GM12878 (cell line): ENCODE measurements at regions not wholly inside any gene's neighbourhood (a gene's known extent, or its start where the extent isn't known, plus 50 kb on each side); places are given as distances from the start of the nearest gene placed in this dataset.
A peak's percentile ranks its signal among the peaks of the same experiment; 100 is the strongest.

Source experiments
- ATAC-seq: fragments of 200-7000 bp; cut with Tn5 transposase; 3 replicates; pipeline ENCODE4 v1.9.1; 2020; ENCODE audit warnings: mild to moderate bottlenecking, moderate library complexity
- BruUV-seq: library from RNA; stranded (reverse); fragments of 400-500 nt; replicated peaks from 2 replicates; lab custom pipeline; 2021; lab: Mats Ljungman, UMichigan
- CTCF ChIA-PET: fragments of 300-600 bp; sonication (Branson Sonifier 250); formaldehyde crosslinking; extraction: SDS; loops from one replicate; lab custom pipeline; 2021; ENCODE audit warnings: inconsistent platforms; lab: Yijun Ruan, JAX
- POLR2A ChIA-PET: fragments of 350-600 bp; formaldehyde crosslinking; extraction: SDS; loops from one replicate; lab custom pipeline; 2021; ENCODE audit warnings: inconsistent platforms; lab: Charles Lee
- RAD21 ChIA-PET: fragments of 300-600 bp; sonication (Branson Sonifier 250); formaldehyde crosslinking; loops from one replicate; lab custom pipeline; 2023; ENCODE audit warnings: antibody characterized with exemption; ENCODE audit not compliant: unreplicated experiment; lab: Charles Lee
- SMC1A ChIA-PET: fragments of 300-600 bp; sonication (Branson Sonifier 250); formaldehyde crosslinking; loops from one replicate; lab custom pipeline; 2023; ENCODE audit not compliant: unreplicated experiment, uncharacterized antibody; lab: Charles Lee
- DNase-seq: peaks from one replicate; pipeline ENCODE4 v3.0.0-alpha.2; 2011; ENCODE audit warnings: low read depth, low spot score
- FAIRE-seq: peaks from 3 replicates; lab custom pipeline; 2011; peaks lifted over from hg19 to GRCh38; lab: Jason Lieb, UNC
- H2AFZ ChIP-seq: 2 replicates; pipeline ENCODE4 v1.6.0; 2011; ENCODE audit warnings: low read depth, low read length, control low read depth; ENCODE audit not compliant: control insufficient read depth
- H3K27ac ChIP-seq: 2 replicates; pipeline ENCODE4 v1.5.1; 2011; ENCODE audit warnings: control low read depth; ENCODE audit not compliant: control insufficient read depth, insufficient read depth
- H3K27me3 ChIP-seq, 2 experiments: replicated peaks in 1 of 2; 2 replicates each; pipeline versions ENCODE4 v1.6.0 to v1.6.1; 2011; ENCODE audit warnings: low read length in 1 of 2; ENCODE audit not compliant: control insufficient read depth in 2 of 2, insufficient read depth in 2 of 2
- H3K36me3 ChIP-seq, 2 experiments: 2 replicates each; pipeline ENCODE4 v1.5.1; 2011; ENCODE audit warnings: low read length in 1 of 2; ENCODE audit not compliant: control insufficient read depth in 2 of 2, insufficient read depth in 2 of 2
- H3K4me1 ChIP-seq: 2 replicates; pipeline ENCODE4 v1.6.1; 2011; ENCODE audit warnings: mild to moderate bottlenecking, low read length, moderate library complexity, mixed read lengths; ENCODE audit not compliant: control insufficient read depth, insufficient read depth
- H3K4me2 ChIP-seq: 2 replicates; pipeline ENCODE4 v1.6.0; 2011; ENCODE audit warnings: control low read depth; ENCODE audit not compliant: control insufficient read depth, insufficient read depth
- H3K4me3 ChIP-seq: fragments of 200-600 bp; sonication (generic); 2 replicates; pipeline ENCODE4 v1.5.1; 2016
- H3K79me2 ChIP-seq: 2 replicates; pipeline ENCODE4 v1.6.0; 2011; ENCODE audit warnings: low read length; ENCODE audit not compliant: control insufficient read depth, insufficient read depth
- H3K9ac ChIP-seq: 2 replicates; pipeline ENCODE4 v1.8.0; 2011; ENCODE audit warnings: low read length, control low read depth, mixed read lengths; ENCODE audit not compliant: control insufficient read depth, insufficient read depth
- H3K9me3 ChIP-seq: replicated peaks from 3 replicates; pipeline ENCODE4 v1.5.1; 2011; ENCODE audit warnings: mild to moderate bottlenecking, low read length; ENCODE audit not compliant: control insufficient read depth, insufficient read depth
- H4K20me1 ChIP-seq: 2 replicates; pipeline ENCODE4 v1.6.0; 2011; ENCODE audit not compliant: control insufficient read depth, insufficient read depth
- ATF7 ChIP-seq: fragments of 450-650 bp; IDR thresholded peaks from 2 replicates; pipeline ENCODE4 v1.6.1; 2016; ENCODE audit warnings: low read depth, mild to moderate bottlenecking
- BCL3 ChIP-seq: IDR thresholded peaks from 2 replicates; pipeline ENCODE4 v1.6.1; 2011; ENCODE audit warnings: borderline replicate concordance, low read depth, mild to moderate bottlenecking, moderate library complexity, low read length; ENCODE audit not compliant: insufficient read depth, poor library complexity, severe bottlenecking
- BRCA1 ChIP-seq: IDR thresholded peaks from 2 replicates; pipeline ENCODE4 v1.6.1; 2011; ENCODE audit warnings: low read depth, low read length, improper control_type of control experiment
- CHD2 ChIP-seq: IDR thresholded peaks from 2 replicates; pipeline ENCODE4 v1.6.1; 2011; ENCODE audit warnings: low read depth, low read length, improper control_type of control experiment, borderline replicate concordance
- EZH2 ChIP-seq: IDR thresholded peaks from 2 replicates; pipeline ENCODE4 v1.6.1; 2012; ENCODE audit warnings: low read depth, mild to moderate bottlenecking, control low read depth, inconsistent platforms, low read length, borderline replicate concordance; ENCODE audit not compliant: control insufficient read depth
- HDAC6 ChIP-seq: fragments of 200-600 bp; sonication (generic); IDR thresholded peaks from one replicate; pipeline ENCODE4 v1.8.0; 2017; ENCODE audit warnings: antibody characterized with exemption; ENCODE audit not compliant: unreplicated experiment
- HDGF ChIP-seq: fragments of 450-650 bp; IDR thresholded peaks from 2 replicates; pipeline ENCODE4 v1.6.1; 2016; ENCODE audit warnings: antibody characterized with exemption
- KDM1A ChIP-seq: fragments of 200-600 bp; sonication (generic); IDR thresholded peaks from 2 replicates; pipeline ENCODE4 v1.6.1; 2016; ENCODE audit warnings: borderline replicate concordance
- MEF2A ChIP-seq: IDR thresholded peaks from 2 replicates; pipeline ENCODE4 v1.6.1; 2011; ENCODE audit warnings: low read depth, mild to moderate bottlenecking, low read length, moderate library complexity; ENCODE audit not compliant: insufficient read depth
- MTA2 ChIP-seq: fragments of 450-650 bp; IDR thresholded peaks from 2 replicates; pipeline ENCODE4 v1.6.1; 2016; ENCODE audit warnings: low read depth, mild to moderate bottlenecking, moderate library complexity
- NBN ChIP-seq: fragments of 450-650 bp; IDR thresholded peaks from 2 replicates; pipeline ENCODE4 v1.6.1; 2016
- NFYA ChIP-seq: IDR thresholded peaks from 2 replicates; pipeline ENCODE4 v1.6.1; 2011; ENCODE audit warnings: low read depth, mild to moderate bottlenecking, low read length, improper control_type of control experiment, borderline replicate concordance
- NR2C1 ChIP-seq: fragments of 450-650 bp; IDR thresholded peaks from 2 replicates; pipeline ENCODE4 v1.6.1; 2017; ENCODE audit warnings: antibody characterized with exemption, mild to moderate bottlenecking, moderate library complexity
- NR2F1 ChIP-seq: fragments of 450-650 bp; conservative IDR thresholded peaks from 2 replicates; pipeline ENCODE4 v1.6.1; 2017; ENCODE audit warnings: mild to moderate bottlenecking
- RAD51 ChIP-seq: fragments of 450-650 bp; IDR thresholded peaks from 2 replicates; pipeline ENCODE4 v1.6.1; 2016; ENCODE audit warnings: moderate library complexity, mild to moderate bottlenecking, inconsistent platforms
- RFX5 ChIP-seq: IDR thresholded peaks from 2 replicates; pipeline ENCODE4 v1.6.1; 2011; ENCODE audit warnings: low read depth, low read length, improper control_type of control experiment
- TCF3 ChIP-seq: IDR thresholded peaks from 2 replicates; pipeline ENCODE4 v1.6.1; 2012; ENCODE audit warnings: low read depth, mild to moderate bottlenecking, low read length, borderline replicate concordance; ENCODE audit not compliant: insufficient read depth
- TCF7 ChIP-seq: IDR thresholded peaks from 2 replicates; pipeline ENCODE4 v1.6.1; 2014; ENCODE audit warnings: antibody characterized with exemption, borderline replicate concordance
- ZNF384 ChIP-seq: IDR thresholded peaks from 2 replicates; pipeline ENCODE4 v1.6.1; 2012; ENCODE audit warnings: low read depth, mild to moderate bottlenecking, low read length, improper control_type of control experiment, borderline replicate concordance
- ZSCAN29 ChIP-seq: fragments of 450-650 bp; IDR thresholded peaks from 2 replicates; pipeline ENCODE4 v1.6.1; 2017; ENCODE audit warnings: mild to moderate bottlenecking, moderate library complexity
- WGBS: methylation state at CpG from one replicate; pipeline ENCODE4 v1.1.6; 2016; ENCODE audit warnings: low lambda C conversion rate; ENCODE audit not compliant: insufficient replicate concordance, insufficient coverage; ENCODE audit errors: missing lambda C conversion rate; 5-methylcytosine and 5-hydroxymethylcytosine counted together
- in situ Hi-C: fragments of 300-500 bp; cut with MboI; formaldehyde crosslinking; loops from 9 replicates; pipeline ENCODE4 v1.14.3; 2018; ENCODE audit warnings: mixed read lengths
- intact Hi-C: fragments of 100-400 bp; cut with micrococcal nuclease; formaldehyde crosslinking; loops from one replicate; pipeline ENCODE4 v1.14.2; 2022; ENCODE audit not compliant: unreplicated experiment

DNA sequence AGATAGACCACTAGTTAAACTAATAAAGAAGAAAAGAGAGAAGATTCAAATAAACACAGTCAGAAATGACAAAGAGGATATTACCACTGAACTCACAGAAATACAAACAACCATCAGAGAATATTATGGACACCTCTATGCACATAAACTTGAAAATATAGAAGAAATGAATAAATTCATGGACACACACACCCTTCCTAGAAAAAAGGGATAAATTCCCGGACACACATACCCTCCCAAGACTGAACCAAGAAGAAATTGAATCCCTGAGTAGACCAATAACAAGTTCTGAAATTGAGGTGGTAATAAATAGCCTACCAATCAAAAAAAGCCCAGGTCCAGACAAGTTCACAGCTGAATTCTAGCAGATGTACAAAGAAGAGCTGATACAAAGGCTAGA, 187.9 kb downstream of the SEC23A start:
- FAIRE-seq, result no peak
- Histone ChIP-seq H3K79me2 (no peaks in the 10 kb centered on the region), H3K9me3 (no peaks in the 10 kb centered on the region), H3K27ac (no peak overlapping the region), H3K4me3 (no peak overlapping the region)
- ChIA-PET POLR2A (interaction anchor here (0.5 kb wide), 1 partner anchor 208 kb away, joined by 3 read pairs; no protein-coding TSS in a partner anchor), CTCF (interaction anchor here (1.2 kb wide), 1 partner anchor 14 kb away, joined by 3 read pairs; no protein-coding TSS in a partner anchor)
- no peak for TF ChIP-seq HDGF
- TF ChIP-seq, all 136 proteins: peak for 0
- in situ Hi-C loops, result no loop called here
- Histone ChIP-seq H3K4me1 (peaks cover 5% of the 10 kb centered on the region), H3K36me3 (no peaks in the 10 kb centered on the region), H4K20me1 (no peaks in the 10 kb centered on the region), H2AFZ (no peak overlapping the region), H3K4me2 (no peak overlapping the region), H3K27me3 (no peaks in the 10 kb centered on the region), H3K9ac (no peak overlapping the region)
- ChIA-PET SMC1A (interaction anchor here (0.8 to 1.0 kb wide), 2 partner anchors 15 to 63 kb away, joined by 3 to 4 read pairs; no protein-coding TSS in a partner anchor), RAD21 (no interaction called here)
- 6% methylated on average over 1 of the region's 1 CpG for WGBS
- ATAC-seq (no peak), DNase-seq (no peak)
- intact Hi-C loops, result no loop called here
- no TSS peak for BruUV-seq

DNA sequence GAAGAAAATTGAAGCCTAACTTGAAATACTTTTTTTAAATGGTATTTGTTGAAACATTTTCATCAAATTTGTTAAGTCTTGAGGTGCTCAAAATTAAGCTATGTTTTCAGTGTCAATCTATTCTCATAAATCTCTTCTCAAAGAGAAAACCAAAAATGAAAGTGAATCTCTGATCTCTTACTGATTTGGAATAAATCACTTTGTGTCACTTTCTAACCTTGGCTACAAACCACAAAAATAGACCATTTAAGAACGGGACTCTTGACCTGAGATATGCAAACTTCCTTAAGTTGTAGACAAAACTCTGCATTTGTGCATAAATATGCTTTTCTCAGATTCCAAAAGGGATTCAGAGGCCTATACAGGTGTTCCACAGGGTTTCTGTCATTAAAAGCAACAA, 192.9 kb downstream of the SEC23A start:
- no peak for FAIRE-seq
- no peaks in the 10 kb centered on the region for H3K79me2 ChIP-seq
- H3K4me2 ChIP-seq, result peak overlapping the region; percentile 49; the same call in 1 of the 2 replicates
- peak; percentile 31; the same call in 2 of the 3 replicates for ATAC-seq
- no peaks in the 10 kb centered on the region for H3K36me3 ChIP-seq
- no peak overlapping the region for H3K9ac ChIP-seq
- CTCF ChIA-PET, result interaction anchor here (1.5 kb wide), 1 partner anchor 125 kb away, joined by 3 read pairs; no protein-coding TSS in a partner anchor
- peak overlapping the region; percentile 5; the same call in 1 of the 2 replicates for H2AFZ ChIP-seq
- RAD21 ChIA-PET, result no interaction called here
- BruUV-seq, result no TSS peak
- peak; percentile 28 for DNase-seq
- H3K27ac ChIP-seq, result no peak overlapping the region
- intact Hi-C loops (no loop called here), in situ Hi-C loops (no loop called here)
- SMC1A ChIA-PET, result no interaction called here
- H3K9me3 ChIP-seq, result no peaks in the 10 kb centered on the region
- no peak overlapping the region for H3K4me3 ChIP-seq
- no peaks in the 10 kb centered on the region for H3K27me3 ChIP-seq
- POLR2A ChIA-PET, result no interaction called here
- H4K20me1 ChIP-seq, result no peaks in the 10 kb centered on the region
- H3K4me1 ChIP-seq, result peaks cover 9% of the 10 kb centered on the region
- WGBS, result 0% methylated on average over 1 of the region's 1 CpG
- TF ChIP-seq NR2C1, result no peak
- TF ChIP-seq TCF7, result no peak
- 0 out of 2 replicates have a peak, but pooled peaks have one; percentile 16 for TF ChIP-seq MEF2A
- TF ChIP-seq MTA2, result no peak
- no peak for TF ChIP-seq RAD51
- TF ChIP-seq NFYA, result no peak
- TF ChIP-seq NBN, result no peak
- no peak for TF ChIP-seq ATF7
- TF ChIP-seq EZH2, result no peak
- TF ChIP-seq NR2F1, result no peak
- TF ChIP-seq BCL3, result no peak
- TF ChIP-seq TCF3, result no peak
- no peak for TF ChIP-seq ZNF384
- no peak for TF ChIP-seq KDM1A
- TF ChIP-seq CHD2, result no peak
- no peak for TF ChIP-seq ZSCAN29
- TF ChIP-seq RFX5, result no peak
- TF ChIP-seq BRCA1, result no peak
- no peak for TF ChIP-seq HDAC6
